ENCODE measurements at regions not wholly inside any gene's neighbourhood (a gene's known extent, or its start where the extent isn't known, plus 50 kb on each side); places are given as distances from the start of the nearest gene placed in this dataset.

- H3K4me1 ChIP-seq (ENCODE audit: control insufficient read depth, insufficient read depth, low read length): no peaks in the 10 kb centered on the region
- H3K36me3 ChIP-seq (ENCODE audit: control insufficient read depth in 2 of 2, insufficient read depth in 2 of 2, low read length in 2 of 2): no peaks in the 10 kb centered on the region
- no peak overlapping the region for H3K4me3 ChIP-seq (ENCODE audit: low read length in 2 of 2)
- H3K9ac ChIP-seq (ENCODE audit: low read length in 2 of 2): no peak overlapping the region
- no peak overlapping the region for H3K27ac ChIP-seq (ENCODE audit: low read length)
- no peaks in the 10 kb centered on the region for H3K9me3 ChIP-seq (ENCODE audit: control insufficient read depth in 2 of 2, low read length in 2 of 2)
- no peaks in the 10 kb centered on the region for H3K27me3 ChIP-seq (ENCODE audit: control insufficient read depth in 1 of 2, insufficient read depth in 2 of 2, low read length in 2 of 2)
These were observed 1195.8 kb downstream of the PCDH18 start for GRCh38 chr4:136336479-136336878.

- H3K4me3 ChIP-seq (ENCODE audit: low read length in 2 of 2): no peak overlapping the region
- no peaks in the 10 kb centered on the region for H3K36me3 ChIP-seq (ENCODE audit: control insufficient read depth in 2 of 2, insufficient read depth in 2 of 2, low read length in 2 of 2)
- no peaks in the 10 kb centered on the region for H3K4me1 ChIP-seq (ENCODE audit: control insufficient read depth, insufficient read depth, low read length)
- H3K27me3 ChIP-seq (ENCODE audit: control insufficient read depth in 1 of 2, insufficient read depth in 2 of 2, low read length in 2 of 2): no peaks in the 10 kb centered on the region
- no peaks in the 10 kb centered on the region for H3K9me3 ChIP-seq (ENCODE audit: control insufficient read depth in 2 of 2, low read length in 2 of 2)
- no peak overlapping the region for H3K27ac ChIP-seq (ENCODE audit: low read length)
- no peak overlapping the region for H3K9ac ChIP-seq (ENCODE audit: low read length in 2 of 2)
These were observed 1203.1 kb downstream of the PCDH18 start for GRCh38 chr4:136329042-136329662.

DNA sequence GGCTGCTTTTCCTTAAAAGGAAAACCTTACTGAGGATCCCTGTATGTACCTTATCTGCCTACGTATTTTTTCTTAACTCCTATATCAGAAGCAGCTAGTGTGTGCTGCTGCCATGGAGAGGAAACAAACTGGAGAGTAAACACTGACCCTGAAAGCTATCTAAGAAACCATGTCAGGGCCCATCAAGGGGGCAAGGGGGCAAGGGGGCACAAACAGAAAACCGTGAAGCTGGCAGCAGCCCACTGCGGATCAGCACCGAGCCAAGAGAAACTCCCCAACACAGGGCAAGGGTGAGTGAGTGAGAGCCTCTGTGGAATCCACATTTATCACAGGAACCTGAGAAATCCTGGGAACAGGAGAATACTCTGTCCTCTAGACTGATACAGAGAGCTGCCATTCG is 1204.2 kb downstream of the PCDH18 start:
- Histone ChIP-seq H3K36me3 (ENCODE audit: control insufficient read depth in 2 of 2, insufficient read depth in 2 of 2, low read length in 2 of 2) (no peaks in the 10 kb centered on the region), H3K9ac (ENCODE audit: low read length in 2 of 2) (no peak overlapping the region), H3K9me3 (ENCODE audit: control insufficient read depth in 2 of 2, low read length in 2 of 2) (no peaks in the 10 kb centered on the region), H3K27me3 (ENCODE audit: control insufficient read depth in 1 of 2, insufficient read depth in 2 of 2, low read length in 2 of 2) (no peaks in the 10 kb centered on the region), H3K27ac (ENCODE audit: low read length) (no peak overlapping the region), H3K4me3 (ENCODE audit: low read length in 2 of 2) (no peak overlapping the region), H3K4me1 (ENCODE audit: control insufficient read depth, insufficient read depth, low read length) (no peaks in the 10 kb centered on the region)

DNA sequence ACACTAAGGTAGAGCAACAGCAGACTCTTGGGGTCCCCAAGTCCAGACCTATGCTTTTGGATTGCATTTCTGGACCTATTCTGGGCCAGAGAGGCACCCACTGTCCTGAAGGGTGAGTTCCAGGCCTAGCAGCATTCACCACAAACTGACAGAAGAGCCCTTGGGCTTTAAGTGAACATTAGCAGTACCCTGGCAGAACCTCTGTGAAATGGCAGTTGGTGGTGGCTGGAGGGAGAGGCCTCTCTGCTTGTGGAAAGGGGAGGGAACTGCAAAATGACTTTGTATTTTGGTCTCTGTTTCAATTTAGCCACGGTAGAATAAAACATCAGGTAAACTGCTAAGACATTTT is 1211.9 kb downstream of the PCDH18 start:
- Histone ChIP-seq H3K9ac (ENCODE audit: low read length in 2 of 2) (no peak overlapping the region), H3K36me3 (ENCODE audit: control insufficient read depth in 2 of 2, insufficient read depth in 2 of 2, low read length in 2 of 2) (no peaks in the 10 kb centered on the region), H3K27ac (ENCODE audit: low read length) (no peak overlapping the region), H3K4me1 (ENCODE audit: control insufficient read depth, insufficient read depth, low read length) (no peaks in the 10 kb centered on the region), H3K9me3 (ENCODE audit: control insufficient read depth in 2 of 2, low read length in 2 of 2) (no peaks in the 10 kb centered on the region), H3K4me3 (ENCODE audit: low read length in 2 of 2) (no peak overlapping the region), H3K27me3 (ENCODE audit: control insufficient read depth in 1 of 2, insufficient read depth in 2 of 2, low read length in 2 of 2) (no peaks in the 10 kb centered on the region)

- Histone ChIP-seq H3K4me3 (ENCODE audit: low read length in 2 of 2) (no peak overlapping the region), H3K36me3 (ENCODE audit: control insufficient read depth in 2 of 2, insufficient read depth in 2 of 2, low read length in 2 of 2) (no peaks in the 10 kb centered on the region), H3K9me3 (ENCODE audit: control insufficient read depth in 2 of 2, low read length in 2 of 2) (no peaks in the 10 kb centered on the region), H3K27ac (ENCODE audit: low read length) (no peak overlapping the region), H3K9ac (ENCODE audit: low read length in 2 of 2) (no peak overlapping the region), H3K4me1 (ENCODE audit: control insufficient read depth, insufficient read depth, low read length) (no peaks in the 10 kb centered on the region), H3K27me3 (ENCODE audit: control insufficient read depth in 1 of 2, insufficient read depth in 2 of 2, low read length in 2 of 2) (no peaks in the 10 kb centered on the region)
These were observed 1212.4 kb downstream of the PCDH18 start for GRCh38 chr4:136319789-136320464.

DNA sequence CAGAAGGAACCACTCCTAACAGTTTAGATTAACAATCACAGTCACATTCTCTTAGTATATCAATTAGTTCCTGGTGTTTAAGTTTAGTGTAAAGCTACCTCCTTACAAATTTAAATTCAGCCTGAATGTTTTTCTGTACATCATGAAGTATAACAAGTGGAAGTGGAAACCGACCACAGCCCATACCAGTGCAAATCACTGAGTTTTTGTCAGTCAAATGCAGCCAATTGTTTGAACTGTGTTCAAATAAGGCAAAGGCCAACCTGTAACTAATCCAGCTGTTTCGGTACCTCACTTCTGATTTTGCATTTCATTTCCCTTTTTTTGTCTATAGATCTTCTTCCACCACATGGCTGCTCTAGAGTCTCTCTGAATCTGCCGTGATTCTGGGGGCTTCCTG is 1215.3 kb downstream of the PCDH18 start:
- H3K4me3 ChIP-seq (ENCODE audit: low read length in 2 of 2): no peak overlapping the region
- no peak overlapping the region for H3K9ac ChIP-seq (ENCODE audit: low read length in 2 of 2)
- H3K36me3 ChIP-seq (ENCODE audit: control insufficient read depth in 2 of 2, insufficient read depth in 2 of 2, low read length in 2 of 2): no peaks in the 10 kb centered on the region
- H3K27ac ChIP-seq (ENCODE audit: low read length): no peak overlapping the region
- no peaks in the 10 kb centered on the region for H3K9me3 ChIP-seq (ENCODE audit: control insufficient read depth in 2 of 2, low read length in 2 of 2)
- H3K4me1 ChIP-seq (ENCODE audit: control insufficient read depth, insufficient read depth, low read length): no peaks in the 10 kb centered on the region
- H3K27me3 ChIP-seq (ENCODE audit: control insufficient read depth in 1 of 2, insufficient read depth in 2 of 2, low read length in 2 of 2): no peaks in the 10 kb centered on the region

GRCh38 chr4:136314686-136315085 is 1217.6 kb downstream of the PCDH18 start:
- Histone ChIP-seq H3K4me1 (ENCODE audit: control insufficient read depth, insufficient read depth, low read length) (no peaks in the 10 kb centered on the region), H3K9me3 (ENCODE audit: control insufficient read depth in 2 of 2, low read length in 2 of 2) (no peaks in the 10 kb centered on the region), H3K36me3 (ENCODE audit: control insufficient read depth in 2 of 2, insufficient read depth in 2 of 2, low read length in 2 of 2) (no peaks in the 10 kb centered on the region)

GRCh38 chr4:136311774-136312173 is 1220.5 kb downstream of the PCDH18 start:
- H3K27ac ChIP-seq (ENCODE audit: low read length): no peak overlapping the region
- no peaks in the 10 kb centered on the region for H3K36me3 ChIP-seq (ENCODE audit: control insufficient read depth in 2 of 2, insufficient read depth in 2 of 2, low read length in 2 of 2)
- no peak overlapping the region for H3K9ac ChIP-seq (ENCODE audit: low read length in 2 of 2)
- H3K27me3 ChIP-seq (ENCODE audit: control insufficient read depth in 1 of 2, insufficient read depth in 2 of 2, low read length in 2 of 2): no peaks in the 10 kb centered on the region
- H3K4me1 ChIP-seq (ENCODE audit: control insufficient read depth, insufficient read depth, low read length): no peaks in the 10 kb centered on the region
- H3K9me3 ChIP-seq (ENCODE audit: control insufficient read depth in 2 of 2, low read length in 2 of 2): no peaks in the 10 kb centered on the region
- no peak overlapping the region for H3K4me3 ChIP-seq (ENCODE audit: low read length in 2 of 2)

More at GRCh38 chr4:136314686-136315085, 1217.6 kb downstream of the PCDH18 start:
- Histone ChIP-seq H3K4me3 (ENCODE audit: low read length in 2 of 2) (no peak overlapping the region), H3K27ac (ENCODE audit: low read length) (no peak overlapping the region), H3K9ac (ENCODE audit: low read length in 2 of 2) (no peak overlapping the region), H3K27me3 (ENCODE audit: control insufficient read depth in 1 of 2, insufficient read depth in 2 of 2, low read length in 2 of 2) (no peaks in the 10 kb centered on the region)

- Histone ChIP-seq H3K9ac (ENCODE audit: low read length in 2 of 2) (no peak overlapping the region), H3K4me1 (ENCODE audit: control insufficient read depth, insufficient read depth, low read length) (no peaks in the 10 kb centered on the region), H3K36me3 (ENCODE audit: control insufficient read depth in 2 of 2, insufficient read depth in 2 of 2, low read length in 2 of 2) (no peaks in the 10 kb centered on the region), H3K4me3 (ENCODE audit: low read length in 2 of 2) (no peak overlapping the region), H3K27ac (ENCODE audit: low read length) (no peak overlapping the region), H3K9me3 (ENCODE audit: control insufficient read depth in 2 of 2, low read length in 2 of 2) (no peaks in the 10 kb centered on the region), H3K27me3 (ENCODE audit: control insufficient read depth in 1 of 2, insufficient read depth in 2 of 2, low read length in 2 of 2) (no peaks in the 10 kb centered on the region)
These were observed 1224.5 kb downstream of the PCDH18 start for GRCh38 chr4:136307765-136308164.

GRCh38 chr4:136306361-136306760 is 1225.9 kb downstream of the PCDH18 start:
- Histone ChIP-seq H3K27ac (ENCODE audit: low read length) (no peak overlapping the region), H3K4me1 (ENCODE audit: control insufficient read depth, insufficient read depth, low read length) (no peaks in the 10 kb centered on the region), H3K27me3 (ENCODE audit: control insufficient read depth in 1 of 2, insufficient read depth in 2 of 2, low read length in 2 of 2) (no peaks in the 10 kb centered on the region), H3K9me3 (ENCODE audit: control insufficient read depth in 2 of 2, low read length in 2 of 2) (no peaks in the 10 kb centered on the region), H3K36me3 (ENCODE audit: control insufficient read depth in 2 of 2, insufficient read depth in 2 of 2, low read length in 2 of 2) (no peaks in the 10 kb centered on the region), H3K4me3 (ENCODE audit: low read length in 2 of 2) (no peak overlapping the region), H3K9ac (ENCODE audit: low read length in 2 of 2) (no peak overlapping the region)

GRCh38 chr4:136302566-136302965 is 1229.7 kb downstream of the PCDH18 start:
- Histone ChIP-seq H3K27me3 (ENCODE audit: control insufficient read depth in 1 of 2, insufficient read depth in 2 of 2, low read length in 2 of 2) (no peaks in the 10 kb centered on the region), H3K27ac (ENCODE audit: low read length) (no peak overlapping the region), H3K9me3 (ENCODE audit: control insufficient read depth in 2 of 2, low read length in 2 of 2) (no peaks in the 10 kb centered on the region), H3K9ac (ENCODE audit: low read length in 2 of 2) (no peak overlapping the region), H3K4me3 (ENCODE audit: low read length in 2 of 2) (no peak overlapping the region), H3K36me3 (ENCODE audit: control insufficient read depth in 2 of 2, insufficient read depth in 2 of 2, low read length in 2 of 2) (no peaks in the 10 kb centered on the region), H3K4me1 (ENCODE audit: control insufficient read depth, insufficient read depth, low read length) (no peaks in the 10 kb centered on the region)

All from stomach smooth muscle (tissue), 2 donors.